OCI-M1 (cell line): ENCODE measurements at regions not wholly inside any gene's neighbourhood (a gene's known extent, or its start where the extent isn't known, plus 50 kb on each side); places are given as distances from the start of the nearest gene placed in this dataset.
A peak's percentile ranks its signal among the peaks of the same experiment; 100 is the strongest.
"Not testable (repeated sequence)": the region's sequence is repeated elsewhere in the genome, so short reads cannot be mapped to it uniquely, and the experiment has no call there.

Experiments
- DNase-seq: peaks from one replicate; lab custom pipeline; 2025; lab: John Stamatoyannopoulos, UW

- DNase-seq = no peak
Observed at GRCh38 chr11:81286959-81287358, 1446.7 kb downstream of the FAM181B start.

GRCh38 chr11:81286550-81286949, 1447.1 kb downstream of the FAM181B start:
- no peak for DNase-seq

GRCh38 chr11:81280228-81280627, 1453.4 kb downstream of the FAM181B start:
- not testable (repeated sequence) for DNase-seq

GRCh38 chr11:81278991-81279390, 1454.7 kb downstream of the FAM181B start:
- DNase-seq = no peak

GRCh38 chr11:81270686-81271085, 1463.0 kb downstream of the FAM181B start:
- no peak for DNase-seq

GRCh38 chr11:81267246-81267645, 1466.4 kb downstream of the FAM181B start:
- DNase-seq = no peak

- no peak for DNase-seq
Observed at GRCh38 chr11:81259471-81259870, 1474.2 kb downstream of the FAM181B start.

- DNase-seq = no peak
Observed at GRCh38 chr11:81255895-81256294, 1477.8 kb downstream of the FAM181B start.

GRCh38 chr11:81253244-81253643, 1480.4 kb downstream of the FAM181B start:
- DNase-seq = no peak

GRCh38 chr11:81246941-81247340, 1486.7 kb downstream of the FAM181B start:
- peak; percentile 40 for DNase-seq

GRCh38 chr11:81245791-81246190, 1487.9 kb downstream of the FAM181B start:
- peak; percentile 51 for DNase-seq

- DNase-seq = no peak
Observed at GRCh38 chr11:81241672-81242275, 1491.9 kb downstream of the FAM181B start.

GRCh38 chr11:81237139-81237538, 1496.5 kb downstream of the FAM181B start:
- peak; percentile 93 for DNase-seq

GRCh38 chr11:81227409-81227808, 1506.3 kb downstream of the FAM181B start:
- not testable (repeated sequence) for DNase-seq

- DNase-seq = no peak
Observed at GRCh38 chr11:81224396-81224795, 1509.3 kb downstream of the FAM181B start.

GRCh38 chr11:81222491-81222890, 1511.2 kb downstream of the FAM181B start:
- DNase-seq = no peak

GRCh38 chr11:81220146-81220895, 1513.3 kb downstream of the FAM181B start:
- DNase-seq = no peak

- no peak for DNase-seq
Observed at GRCh38 chr11:81219661-81220060, 1514.0 kb downstream of the FAM181B start.

- DNase-seq = no peak
Observed at GRCh38 chr11:81218440-81218839, 1515.2 kb downstream of the FAM181B start.

- DNase-seq = peak; percentile 39
Observed at GRCh38 chr11:81211050-81211449, 1522.6 kb downstream of the FAM181B start.

GRCh38 chr11:81207421-81208054, 1526.1 kb downstream of the FAM181B start:
- no peak for DNase-seq

- DNase-seq = no peak
Observed at GRCh38 chr11:81203876-81204275, 1529.8 kb downstream of the FAM181B start.

GRCh38 chr11:81197396-81197795, 1536.3 kb downstream of the FAM181B start:
- DNase-seq = no peak
